ENCODE measurements at regions not wholly inside any gene's neighbourhood (a gene's known extent, or its start where the extent isn't known, plus 50 kb on each side); places are given as distances from the start of the nearest gene placed in this dataset.

GRCh38 chr9:30846651-30847050 lies 1537.8 kb upstream of the ACO1 start:
- H2AFZ ChIP-seq (ENCODE audit: control insufficient read depth, low read depth, low read length): no peak overlapping the region
- no peak for DNase-seq (ENCODE audit: low read depth, low spot score)
- H4K20me1 ChIP-seq (ENCODE audit: control insufficient read depth, insufficient read depth): no peaks in the 10 kb centered on the region
- RAD21 ChIA-PET (ENCODE audit: unreplicated experiment): no interaction called here
- no peaks in the 10 kb centered on the region for H3K9me3 ChIP-seq (replicated peaks; ENCODE audit: control insufficient read depth, insufficient read depth, low read length)
- no peaks in the 10 kb centered on the region for H3K4me1 ChIP-seq (ENCODE audit: control insufficient read depth, insufficient read depth, low read length)
- CTCF ChIA-PET: interaction anchor here (0.7 kb wide), 1 partner anchor 375 kb away, joined by 4 read pairs; no protein-coding TSS in a partner anchor
- no peak overlapping the region for H3K27ac ChIP-seq (ENCODE audit: control insufficient read depth, insufficient read depth)
- no peak for ATAC-seq
- 19% methylated on average over 3 of the region's 3 CpGs for WGBS (ENCODE audit: insufficient coverage, insufficient replicate concordance, low lambda C conversion rate, missing lambda C conversion rate)
- SMC1A ChIA-PET (ENCODE audit: uncharacterized antibody, unreplicated experiment): interaction anchor here (1.3 kb wide), 1 partner anchor 24 kb away, joined by 3 read pairs; no protein-coding TSS in a partner anchor
- no peak overlapping the region for H3K9ac ChIP-seq (ENCODE audit: control insufficient read depth, insufficient read depth, low read length)
- H3K4me2 ChIP-seq (ENCODE audit: control insufficient read depth, insufficient read depth): no peak overlapping the region
- POLR2A ChIA-PET: no interaction called here
- H3K4me3 ChIP-seq: no peak overlapping the region
- intact Hi-C loops (cut with micrococcal nuclease; ENCODE audit: unreplicated experiment) (no loop called here), in situ Hi-C loops (cut with MboI) (no loop called here)
- H3K27me3 ChIP-seq (replicated peaks in 1 of 2; ENCODE audit: control insufficient read depth in 2 of 2, insufficient read depth in 2 of 2, low read length in 1 of 2): no peaks in the 10 kb centered on the region
- no peaks in the 10 kb centered on the region for H3K36me3 ChIP-seq (ENCODE audit: control insufficient read depth in 2 of 2, insufficient read depth in 2 of 2, low read length in 1 of 2)
- H3K79me2 ChIP-seq (ENCODE audit: control insufficient read depth, insufficient read depth, low read length): no peaks in the 10 kb centered on the region
- no peak for FAIRE-seq
- no peak for TF ChIP-seq POU2F2 (IDR thresholded peaks at IDR 0.05; ENCODE audit: borderline replicate concordance, low read depth, low read length)
- no peak for TF ChIP-seq CEBPB (IDR thresholded peaks at IDR 0.05; ENCODE audit: borderline replicate concordance in 1 of 2, low read depth in 2 of 2, low read length in 2 of 2)
- no peak for TF ChIP-seq IRF4 (IDR thresholded peaks at IDR 0.05; ENCODE audit: low read depth, low read length)
- TF ChIP-seq BHLHE40 (IDR thresholded peaks at IDR 0.05; ENCODE audit: borderline replicate concordance in 1 of 2, low read depth in 2 of 2, low read length in 1 of 2): no peak
- TF ChIP-seq CUX1 (IDR thresholded peaks at IDR 0.05; ENCODE audit: insufficient replicate concordance, low read depth, low read length): no peak
- no TSS peak for BruUV-seq (replicated peaks)
